ENCODE measurements at regions not wholly inside any gene's neighbourhood (a gene's known extent, or its start where the extent isn't known, plus 50 kb on each side); places are given as distances from the start of the nearest gene placed in this dataset.
A peak's percentile ranks its signal among the peaks of the same experiment; 100 is the strongest.

DNA sequence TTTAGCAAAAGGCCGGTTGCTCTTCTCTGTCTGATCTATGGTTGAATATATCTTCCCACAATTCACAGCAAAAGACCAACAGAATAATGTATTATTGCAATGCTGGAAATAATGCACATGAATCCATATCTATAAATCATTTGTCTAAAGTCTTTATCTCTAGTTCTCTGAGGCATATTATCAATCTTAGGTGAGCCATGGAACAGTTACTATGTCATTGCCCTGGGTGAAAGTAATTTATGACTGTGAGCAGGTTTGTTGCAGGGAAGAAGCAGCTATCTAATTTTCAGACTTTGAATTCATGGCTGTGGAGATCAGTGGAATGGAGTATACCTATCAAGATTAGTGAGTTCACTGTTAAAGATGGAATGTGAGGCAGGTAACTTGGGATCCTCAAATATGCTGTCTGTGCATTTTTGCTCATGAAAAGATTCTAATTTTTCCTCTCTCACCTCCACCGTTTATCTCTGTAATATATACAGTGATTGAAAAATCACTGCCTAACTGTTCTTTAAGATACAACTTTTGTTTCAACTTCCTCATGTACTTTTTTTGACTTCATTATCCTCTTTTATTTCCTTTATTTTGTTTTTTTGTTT is 256.8 kb upstream of the ARSJ start:
- no peak overlapping the region for H3K4ac ChIP-seq (replicated peaks; ENCODE audit: insufficient read length, low read depth, low read length)
- H2BK12ac ChIP-seq (ENCODE audit: low read depth, low read length), result no peak overlapping the region
- POLR2A ChIA-PET (ENCODE audit: partially characterized antibody), result no interaction called here
- H3K79me1 ChIP-seq (ENCODE audit: low read depth, low read length), result no peaks in the 10 kb centered on the region
- no peak overlapping the region for H4K91ac ChIP-seq (replicated peaks; ENCODE audit: insufficient read length, low read length)
- no peak overlapping the region for H2BK20ac ChIP-seq (ENCODE audit: low read length)
- no peaks in the 10 kb centered on the region for H4K20me1 ChIP-seq (replicated peaks in 1 of 2; ENCODE audit: control insufficient read depth in 1 of 2, insufficient read depth in 2 of 2, low read length in 2 of 2)
- H4K8ac ChIP-seq (ENCODE audit: extremely low read depth, insufficient read depth, low read length), result no peak overlapping the region
- H2BK120ac ChIP-seq (replicated peaks; ENCODE audit: low read depth, low read length), result no peak overlapping the region
- no peak overlapping the region for H3K4me2 ChIP-seq (ENCODE audit: insufficient read depth in 1 of 2, low read depth in 2 of 2, low read length in 2 of 2)
- H3K27ac ChIP-seq (ENCODE audit: low read depth, low read length), result no peak overlapping the region
- no peak overlapping the region for H2AK5ac ChIP-seq (ENCODE audit: low read depth, low read length)
- WGBS, 2 experiments (ENCODE audit: extremely low coverage in 1 of 2, insufficient coverage in 1 of 2, insufficient read length in 1 of 2, insufficient replicate concordance in 2 of 2, low coverage in 1 of 2, low lambda C conversion rate in 2 of 2, missing lambda C conversion rate in 1 of 2), result 94% methylated on average over 2 of the region's 2 CpGs; no CpG with 5 or more reads in 1 of the 2 experiments
- FAIRE-seq, result no peak
- no peaks in the 10 kb centered on the region for H3K36me3 ChIP-seq (ENCODE audit: control insufficient read depth in 2 of 4, insufficient read depth in 4 of 4, low read length in 3 of 4)
- H3K18ac ChIP-seq (ENCODE audit: extremely low read depth, low read length), result no peak overlapping the region
- H3K4me3 ChIP-seq (ENCODE audit: extremely low read depth in 1 of 4, insufficient read depth in 2 of 4, low read depth in 3 of 4, low read length in 4 of 4), result no peak overlapping the region
- no peaks in the 10 kb centered on the region for H3K27me3 ChIP-seq (replicated peaks in 1 of 4; ENCODE audit: control insufficient read depth in 3 of 4, extremely low read depth in 1 of 4, insufficient read depth in 3 of 4, low read length in 3 of 4)
- H2BK15ac ChIP-seq (ENCODE audit: low read length), result no peak overlapping the region
- no peaks in the 10 kb centered on the region for H3K9me3 ChIP-seq (ENCODE audit: insufficient read depth in 2 of 2, low read depth in 1 of 2, low read length in 1 of 2)
- no peak overlapping the region for H3K56ac ChIP-seq (replicated peaks; ENCODE audit: insufficient read length, low read depth, low read length)
- no peaks in the 10 kb centered on the region for H3K23me2 ChIP-seq (ENCODE audit: low read depth, low read length)
- no peaks in the 10 kb centered on the region for H3K79me2 ChIP-seq (ENCODE audit: control insufficient read depth in 1 of 2, insufficient read depth in 2 of 2, low read length in 2 of 2)
- H3K14ac ChIP-seq (ENCODE audit: insufficient read length), result no peak overlapping the region
- H4K5ac ChIP-seq (ENCODE audit: insufficient read length, low read depth, low read length), result no peak overlapping the region
- no peak overlapping the region for H2BK5ac ChIP-seq (ENCODE audit: low read depth, low read length)
- H3K9ac ChIP-seq (replicated peaks in 1 of 4; ENCODE audit: extremely low read depth in 1 of 4, low read depth in 3 of 4, low read length in 3 of 4), result no peak overlapping the region
- no peak for DNase-seq (ENCODE audit: low read depth in 1 of 2, low spot score in 2 of 2)
- H3K23ac ChIP-seq (ENCODE audit: insufficient read length), result no peak overlapping the region
- 0 out of 2 replicates have a peak overlapping the region, but pooled peaks have one; percentile 29 for H2AFZ ChIP-seq (ENCODE audit: low read length)
- TF ChIP-seq, protein P1, sequence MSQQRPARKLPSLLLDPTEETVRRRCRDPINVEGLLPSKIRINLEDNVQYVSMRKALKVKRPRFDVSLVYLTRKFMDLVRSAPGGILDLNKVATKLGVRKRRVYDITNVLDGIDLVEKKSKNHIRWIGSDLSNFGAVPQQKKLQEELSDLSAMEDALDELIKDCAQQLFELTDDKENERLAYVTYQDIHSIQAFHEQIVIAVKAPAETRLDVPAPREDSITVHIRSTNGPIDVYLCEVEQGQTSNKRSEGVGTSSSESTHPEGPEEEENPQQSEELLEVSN (IDR thresholded peaks at IDR 0.05), result no peak
- TF ChIP-seq RAD21 (IDR thresholded peaks at IDR 0.05 in 1 of 2, conservative IDR thresholded peaks at IDR 0.05 in 1 of 2; ENCODE audit: low read depth in 2 of 2, low read length in 2 of 2) (no peak), PHF8 (conservative IDR thresholded peaks at IDR 0.05; ENCODE audit: low read depth, low read length) (no peak), BCL11A (IDR thresholded peaks at IDR 0.05; ENCODE audit: low read depth in 2 of 2, low read length in 2 of 2) (no peak), TAF1 (IDR thresholded peaks at IDR 0.05; ENCODE audit: low read depth, low read length) (no peak), YY1 (IDR thresholded peaks at IDR 0.05; ENCODE audit: low read depth, low read length) (no peak), ZNF274 (IDR thresholded peaks at IDR 0.05; ENCODE audit: borderline replicate concordance, extremely low read depth, low read length) (no peak), CHD2 (IDR thresholded peaks at IDR 0.05; ENCODE audit: low read length) (no peak), JUN (IDR thresholded peaks at IDR 0.05; ENCODE audit: low read depth, low read length) (no peak), SIX5 (IDR thresholded peaks at IDR 0.05; ENCODE audit: low read depth, low read length) (no peak), NRF1 (IDR thresholded peaks at IDR 0.05; ENCODE audit: low read depth, low read length) (no peak)
- no peaks in the 10 kb centered on the region for H3K4me1 ChIP-seq (replicated peaks in 1 of 4; ENCODE audit: control insufficient read depth in 3 of 4, insufficient read depth in 4 of 4, low read length in 3 of 4)
- CTCF ChIA-PET (ENCODE audit: partially characterized antibody), result no interaction called here

Data from H1 (cell line).